ENCODE measurements at regions not wholly inside any gene's neighbourhood (a gene's known extent, or its start where the extent isn't known, plus 50 kb on each side); places are given as distances from the start of the nearest gene placed in this dataset.
"Not testable (repeated sequence)": the region's sequence is repeated elsewhere in the genome, so short reads cannot be mapped to it uniquely, and the experiment has no call there.

GRCh38 chr12:124140944-124141486, 153.9 kb upstream of the RFLNA start:
- Histone ChIP-seq H2AFZ (ENCODE audit: low read length) (no peak overlapping the region), H3K9me3 (ENCODE audit: low read depth, low read length) (peaks cover 6% of the 10 kb centered on the region), H4K20me1 (ENCODE audit: insufficient read depth, low read length) (no peaks in the 10 kb centered on the region), H3K4me2 (ENCODE audit: insufficient read depth, low read length) (no peak overlapping the region), H3K36me3 (ENCODE audit: insufficient read depth, low read length) (no peaks in the 10 kb centered on the region), H3K4me3 (ENCODE audit: insufficient read depth, low read length) (no peak overlapping the region), H3K79me2 (ENCODE audit: insufficient read depth, low read length) (no peaks in the 10 kb centered on the region), H3K27ac (ENCODE audit: low read depth, low read length) (no peak overlapping the region), H3K4me1 (ENCODE audit: insufficient read depth, low read length) (no peaks in the 10 kb centered on the region), H3K27me3 (ENCODE audit: insufficient read depth, low read length) (peaks cover 4% of the 10 kb centered on the region)
- no peak for DNase-seq (ENCODE audit: insufficient read length, low spot score, missing footprints)
- no peak for TF ChIP-seq CTCF (IDR thresholded peaks at IDR 0.05; ENCODE audit: extremely low read depth, low read depth, low read length)

DNA sequence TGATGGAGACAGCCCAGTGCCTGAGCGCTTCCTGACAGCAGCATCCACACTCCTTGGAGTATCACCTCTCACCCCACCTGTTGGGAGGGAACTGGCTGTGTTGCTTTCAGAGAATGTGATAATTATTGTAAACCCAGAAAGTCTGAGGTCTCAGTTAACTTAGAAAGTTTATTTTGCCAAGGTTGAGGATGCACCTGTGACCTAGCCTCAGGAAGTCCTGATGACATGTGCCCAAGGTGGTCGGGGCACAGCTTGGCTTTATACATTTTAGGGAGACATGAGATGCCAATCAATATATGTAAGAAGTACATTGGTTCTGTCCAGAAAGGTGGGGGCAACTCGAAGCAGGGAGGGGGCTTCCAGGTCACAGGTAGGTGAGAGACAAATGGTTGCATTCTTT, 153.3 kb upstream of the RFLNA start:
- not testable (repeated sequence) for H3K4me3 ChIP-seq (ENCODE audit: insufficient read depth, low read length); H3K27me3 ChIP-seq (ENCODE audit: insufficient read depth, low read length); H3K9me3 ChIP-seq (ENCODE audit: low read depth, low read length); H3K4me2 ChIP-seq (ENCODE audit: insufficient read depth, low read length); H3K27ac ChIP-seq (ENCODE audit: low read depth, low read length); H3K36me3 ChIP-seq (ENCODE audit: insufficient read depth, low read length); H4K20me1 ChIP-seq (ENCODE audit: insufficient read depth, low read length); H3K79me2 ChIP-seq (ENCODE audit: insufficient read depth, low read length); H2AFZ ChIP-seq (ENCODE audit: low read length); H3K4me1 ChIP-seq (ENCODE audit: insufficient read depth, low read length); DNase-seq (ENCODE audit: insufficient read length, low spot score, missing footprints)

DNA sequence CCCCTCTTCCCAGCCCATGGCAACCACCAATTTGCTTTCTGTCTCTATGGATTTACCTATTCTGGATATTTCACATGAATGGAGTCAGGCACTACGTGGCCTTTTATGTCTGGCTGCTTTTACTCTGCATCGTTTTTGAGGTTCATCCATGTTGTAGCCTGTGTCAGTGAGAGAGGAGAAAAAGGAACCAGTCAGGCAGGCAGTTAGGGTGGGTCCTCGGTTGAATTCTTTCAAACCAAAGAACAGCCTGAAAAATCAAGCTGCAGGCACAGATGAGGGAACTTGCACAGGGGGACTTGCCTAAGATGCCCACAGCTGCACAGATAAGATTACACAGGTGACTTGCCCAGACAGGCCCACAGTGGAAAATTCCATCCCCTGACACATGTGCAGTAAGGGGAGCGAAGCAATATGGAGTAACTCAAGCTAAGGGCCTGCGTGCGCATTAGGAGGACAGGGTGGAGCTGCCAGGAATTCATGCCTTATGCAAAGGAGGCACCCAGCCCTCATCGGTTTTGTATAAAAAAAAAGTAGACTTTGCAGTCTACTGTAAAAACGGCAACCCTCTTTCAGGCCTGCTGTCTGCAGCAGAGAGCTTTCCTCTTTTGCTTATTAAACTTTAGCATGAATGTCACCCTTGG, 152.4 kb upstream of the RFLNA start:
- H4K20me1 ChIP-seq (ENCODE audit: insufficient read depth, low read length), result no peaks in the 10 kb centered on the region
- no peak overlapping the region for H2AFZ ChIP-seq (ENCODE audit: low read length)
- H3K4me1 ChIP-seq (ENCODE audit: insufficient read depth, low read length), result no peaks in the 10 kb centered on the region
- DNase-seq (ENCODE audit: insufficient read length, low spot score, missing footprints), result no peak
- H3K4me3 ChIP-seq (ENCODE audit: insufficient read depth, low read length), result no peak overlapping the region
- H3K9me3 ChIP-seq (ENCODE audit: low read depth, low read length), result peaks cover 2% of the 10 kb centered on the region
- peaks cover 4% of the 10 kb centered on the region for H3K27me3 ChIP-seq (ENCODE audit: insufficient read depth, low read length)
- H3K79me2 ChIP-seq (ENCODE audit: insufficient read depth, low read length), result no peaks in the 10 kb centered on the region
- H3K27ac ChIP-seq (ENCODE audit: low read depth, low read length), result no peak overlapping the region
- H3K36me3 ChIP-seq (ENCODE audit: insufficient read depth, low read length), result no peaks in the 10 kb centered on the region
- no peak for TF ChIP-seq CTCF (IDR thresholded peaks at IDR 0.05; ENCODE audit: extremely low read depth, low read depth, low read length)
- H3K4me2 ChIP-seq (ENCODE audit: insufficient read depth, low read length), result no peak overlapping the region

- DNase-seq (ENCODE audit: insufficient read length, low spot score, missing footprints), result no peak
- H3K4me2 ChIP-seq (ENCODE audit: insufficient read depth, low read length), result no peak overlapping the region
- no peak for TF ChIP-seq CTCF (IDR thresholded peaks at IDR 0.05; ENCODE audit: extremely low read depth, low read depth, low read length)
- H4K20me1 ChIP-seq (ENCODE audit: insufficient read depth, low read length), result no peaks in the 10 kb centered on the region
- no peaks in the 10 kb centered on the region for H3K9me3 ChIP-seq (ENCODE audit: low read depth, low read length)
- H3K36me3 ChIP-seq (ENCODE audit: insufficient read depth, low read length), result no peaks in the 10 kb centered on the region
- H3K4me3 ChIP-seq (ENCODE audit: insufficient read depth, low read length), result no peak overlapping the region
- H3K79me2 ChIP-seq (ENCODE audit: insufficient read depth, low read length), result no peaks in the 10 kb centered on the region
- no peaks in the 10 kb centered on the region for H3K4me1 ChIP-seq (ENCODE audit: insufficient read depth, low read length)
- H3K27ac ChIP-seq (ENCODE audit: low read depth, low read length), result no peak overlapping the region
- H2AFZ ChIP-seq (ENCODE audit: low read length), result no peak overlapping the region
- peaks cover 3% of the 10 kb centered on the region for H3K27me3 ChIP-seq (ENCODE audit: insufficient read depth, low read length)
These were observed 151.2 kb upstream of the RFLNA start for GRCh38 chr12:124143726-124144125.
